Loucy (cell line): ENCODE measurements at regions not wholly inside any gene's neighbourhood (a gene's known extent, or its start where the extent isn't known, plus 50 kb on each side); places are given as distances from the start of the nearest gene placed in this dataset.

Experiments
- EZH2phosphoT487 ChIP-seq: fragments of 200-600 bp; IDR thresholded peaks from 2 replicates; pipeline ENCODE4 v1.6.1; 2018; ENCODE audit warnings: antibody characterized with exemption, mild to moderate bottlenecking, moderate library complexity, borderline replicate concordance
- TF ChIP-seq, protein P1 (sequence below): fragments of 200-600 bp; sonication (generic); conservative IDR thresholded peaks from 2 replicates; pipeline ENCODE4 v1.5.1; 2014; ENCODE audit warnings: mild to moderate bottlenecking, antibody characterized with exemption, low read length

DNA sequence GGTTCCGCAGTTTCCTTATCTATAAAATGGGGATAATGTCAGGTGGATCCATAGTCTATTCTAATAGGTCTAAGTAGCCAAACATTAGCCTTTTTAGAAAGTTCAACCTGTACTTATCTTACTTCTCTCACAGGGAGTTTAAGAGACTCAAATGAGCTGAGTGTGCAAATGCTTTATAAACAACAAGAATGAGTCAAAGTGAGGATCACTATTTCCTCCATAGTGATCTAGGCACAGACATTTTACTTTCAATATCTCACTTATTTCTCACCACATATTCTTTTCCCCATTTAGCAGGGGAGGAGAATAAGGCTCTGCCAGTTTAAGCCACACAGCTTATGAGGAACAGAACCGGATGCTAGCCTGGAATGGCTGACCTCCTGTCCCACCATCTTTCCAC, 92.1 kb upstream of the LMO4 start:
- TF ChIP-seq, protein P1, sequence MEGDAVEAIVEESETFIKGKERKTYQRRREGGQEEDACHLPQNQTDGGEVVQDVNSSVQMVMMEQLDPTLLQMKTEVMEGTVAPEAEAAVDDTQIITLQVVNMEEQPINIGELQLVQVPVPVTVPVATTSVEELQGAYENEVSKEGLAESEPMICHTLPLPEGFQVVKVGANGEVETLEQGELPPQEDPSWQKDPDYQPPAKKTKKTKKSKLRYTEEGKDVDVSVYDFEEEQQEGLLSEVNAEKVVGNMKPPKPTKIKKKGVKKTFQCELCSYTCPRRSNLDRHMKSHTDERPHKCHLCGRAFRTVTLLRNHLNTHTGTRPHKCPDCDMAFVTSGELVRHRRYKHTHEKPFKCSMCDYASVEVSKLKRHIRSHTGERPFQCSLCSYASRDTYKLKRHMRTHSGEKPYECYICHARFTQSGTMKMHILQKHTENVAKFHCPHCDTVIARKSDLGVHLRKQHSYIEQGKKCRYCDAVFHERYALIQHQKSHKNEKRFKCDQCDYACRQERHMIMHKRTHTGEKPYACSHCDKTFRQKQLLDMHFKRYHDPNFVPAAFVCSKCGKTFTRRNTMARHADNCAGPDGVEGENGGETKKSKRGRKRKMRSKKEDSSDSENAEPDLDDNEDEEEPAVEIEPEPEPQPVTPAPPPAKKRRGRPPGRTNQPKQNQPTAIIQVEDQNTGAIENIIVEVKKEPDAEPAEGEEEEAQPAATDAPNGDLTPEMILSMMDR: no peak
- TF ChIP-seq EZH2phosphoT487: no peak
